ENCODE measurements at regions not wholly inside any gene's neighbourhood (a gene's known extent, or its start where the extent isn't known, plus 50 kb on each side); places are given as distances from the start of the nearest gene placed in this dataset.

DNA sequence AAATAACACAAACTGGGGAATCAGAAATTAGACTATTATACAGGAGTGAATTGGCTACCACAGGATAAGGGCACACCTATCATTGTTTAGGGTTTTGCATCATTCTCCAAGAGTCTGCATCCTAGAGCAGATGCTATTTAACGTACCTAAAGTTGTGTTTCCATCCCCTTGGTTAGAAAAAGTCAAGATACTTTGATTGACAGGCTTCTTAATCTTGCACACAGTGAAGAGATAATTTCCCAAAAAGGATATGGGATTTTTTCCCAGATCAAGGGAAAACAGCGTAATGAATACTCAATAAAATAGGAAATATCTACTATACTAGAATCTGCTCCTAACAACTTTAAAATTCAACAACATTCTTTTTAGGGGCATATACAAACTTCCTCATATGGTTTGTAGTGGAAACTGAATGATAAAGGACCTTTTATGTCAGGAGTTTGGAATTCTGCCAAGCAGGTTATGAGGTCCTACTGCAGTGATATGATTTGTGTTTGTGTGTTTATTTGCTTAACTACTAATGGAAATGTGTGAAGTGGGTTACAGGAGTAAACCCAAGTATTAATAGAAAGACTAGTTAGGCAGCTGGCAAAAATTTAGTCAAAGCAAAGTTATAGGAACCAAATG lies 124.1 kb upstream of the MME start:
- Histone ChIP-seq H3K27me3 (no peaks in the 10 kb centered on the region), H3K9me3 (no peaks in the 10 kb centered on the region), H3K27ac (no peak overlapping the region), H3K4me3 (replicated peaks in 1 of 3) (no peak overlapping the region), H3K36me3 (no peaks in the 10 kb centered on the region), H3K4me1 (no peaks in the 10 kb centered on the region)
- 86 to 92% methylated on average over 2 of the region's 2 CpGs for WGBS, 2 donors
- no peak for DNase-seq
- TF ChIP-seq, protein P1, sequence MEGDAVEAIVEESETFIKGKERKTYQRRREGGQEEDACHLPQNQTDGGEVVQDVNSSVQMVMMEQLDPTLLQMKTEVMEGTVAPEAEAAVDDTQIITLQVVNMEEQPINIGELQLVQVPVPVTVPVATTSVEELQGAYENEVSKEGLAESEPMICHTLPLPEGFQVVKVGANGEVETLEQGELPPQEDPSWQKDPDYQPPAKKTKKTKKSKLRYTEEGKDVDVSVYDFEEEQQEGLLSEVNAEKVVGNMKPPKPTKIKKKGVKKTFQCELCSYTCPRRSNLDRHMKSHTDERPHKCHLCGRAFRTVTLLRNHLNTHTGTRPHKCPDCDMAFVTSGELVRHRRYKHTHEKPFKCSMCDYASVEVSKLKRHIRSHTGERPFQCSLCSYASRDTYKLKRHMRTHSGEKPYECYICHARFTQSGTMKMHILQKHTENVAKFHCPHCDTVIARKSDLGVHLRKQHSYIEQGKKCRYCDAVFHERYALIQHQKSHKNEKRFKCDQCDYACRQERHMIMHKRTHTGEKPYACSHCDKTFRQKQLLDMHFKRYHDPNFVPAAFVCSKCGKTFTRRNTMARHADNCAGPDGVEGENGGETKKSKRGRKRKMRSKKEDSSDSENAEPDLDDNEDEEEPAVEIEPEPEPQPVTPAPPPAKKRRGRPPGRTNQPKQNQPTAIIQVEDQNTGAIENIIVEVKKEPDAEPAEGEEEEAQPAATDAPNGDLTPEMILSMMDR (IDR thresholded peaks at IDR 0.05) = no peak
- TF ChIP-seq POLR2A (IDR thresholded peaks at IDR 0.05) = no peak
- intact Hi-C loops (cut with DNase I) = no loop called here

DNA sequence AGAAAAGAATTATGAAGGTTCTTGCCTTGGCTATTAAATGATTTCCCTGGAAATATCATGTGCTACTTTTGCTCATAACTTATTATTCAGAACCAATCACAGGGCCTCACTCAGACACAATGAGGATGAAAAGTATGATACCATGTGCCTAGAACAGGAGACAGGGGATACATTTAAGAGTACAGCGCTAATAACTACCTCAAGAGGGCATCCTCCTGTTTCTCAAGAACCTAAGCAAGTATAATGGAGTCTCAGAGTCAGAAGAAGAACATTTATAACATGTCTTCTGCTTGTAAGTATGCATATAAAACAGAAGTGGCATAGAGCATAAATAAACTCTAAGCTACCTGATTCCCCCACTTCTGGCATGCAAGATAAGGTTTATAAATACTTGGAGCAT lies 125.4 kb upstream of the MME start:
- H3K9me3 ChIP-seq = no peaks in the 10 kb centered on the region
- WGBS, 2 donors = 27 to 30% methylated on average over 1 of the region's 1 CpG
- no peak overlapping the region for H3K27ac ChIP-seq
- no peaks in the 10 kb centered on the region for H3K27me3 ChIP-seq
- intact Hi-C loops (cut with DNase I) = no loop called here
- TF ChIP-seq POLR2A (IDR thresholded peaks at IDR 0.05) = no peak
- TF ChIP-seq, protein P1 (IDR thresholded peaks at IDR 0.05) = no peak
- DNase-seq = no peak
- H3K4me3 ChIP-seq (replicated peaks in 1 of 3) = no peak overlapping the region
- no peaks in the 10 kb centered on the region for H3K36me3 ChIP-seq
- H3K4me1 ChIP-seq = no peaks in the 10 kb centered on the region

DNA sequence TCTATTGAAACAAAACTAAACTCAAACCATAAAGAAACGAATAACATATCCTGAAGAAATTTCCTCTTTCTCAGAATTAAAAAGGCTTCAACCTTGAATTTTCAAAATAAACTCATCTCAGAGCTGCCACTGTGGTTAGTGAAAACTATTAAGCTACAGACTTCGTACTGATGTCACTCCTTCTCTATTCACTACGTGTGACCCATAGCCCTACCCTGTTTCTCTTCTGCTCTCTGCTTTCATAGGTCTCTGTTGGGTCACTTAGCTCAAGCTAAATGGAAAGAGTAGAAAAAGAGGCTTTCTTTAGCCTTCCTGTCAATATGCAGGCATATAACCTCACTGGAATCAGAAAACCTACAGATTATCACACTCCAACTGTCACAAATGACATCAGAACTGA lies 126.6 kb upstream of the MME start:
- no peak overlapping the region for H3K4me3 ChIP-seq (replicated peaks in 1 of 3)
- no peak for TF ChIP-seq POLR2A (IDR thresholded peaks at IDR 0.05)
- TF ChIP-seq, protein P1 (IDR thresholded peaks at IDR 0.05) = no peak
- H3K27me3 ChIP-seq = no peaks in the 10 kb centered on the region
- no peak overlapping the region for H3K27ac ChIP-seq
- no peaks in the 10 kb centered on the region for H3K4me1 ChIP-seq
- intact Hi-C loops (cut with DNase I) = no loop called here
- no peaks in the 10 kb centered on the region for H3K36me3 ChIP-seq
- DNase-seq = no peak
- 64 to 68% methylated on average over 3 of the region's 3 CpGs for WGBS, 2 donors
- no peaks in the 10 kb centered on the region for H3K9me3 ChIP-seq

DNA sequence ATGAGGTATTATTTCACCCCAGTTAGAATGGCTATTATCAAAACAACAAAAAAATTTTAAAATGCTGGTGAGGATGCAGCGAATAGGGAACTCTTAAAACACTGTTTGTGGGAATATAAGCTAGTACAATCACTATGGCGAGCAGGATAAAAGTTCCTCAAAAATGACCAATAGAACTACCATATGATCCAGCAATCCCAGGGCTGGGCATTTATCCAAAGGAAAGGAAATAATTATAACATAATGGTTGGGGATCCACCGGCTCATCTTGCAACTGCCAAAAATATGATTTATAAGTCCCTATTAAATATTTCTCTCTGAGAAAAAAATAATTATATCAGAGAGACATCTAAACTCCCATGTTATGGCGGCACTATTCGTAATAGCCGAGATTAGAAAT lies 127.6 kb upstream of the MME start:
- H3K27ac ChIP-seq = no peak overlapping the region
- H3K4me3 ChIP-seq (replicated peaks in 1 of 3) = no peak overlapping the region
- intact Hi-C loops (cut with DNase I) = no loop called here
- no peaks in the 10 kb centered on the region for H3K4me1 ChIP-seq
- no peaks in the 10 kb centered on the region for H3K27me3 ChIP-seq
- 80 to 87% methylated on average over 6 of the region's 6 CpGs for WGBS, 2 donors
- TF ChIP-seq POLR2A (IDR thresholded peaks at IDR 0.05) = no peak
- TF ChIP-seq, protein P1 (IDR thresholded peaks at IDR 0.05) = no peak
- DNase-seq = no peak
- H3K36me3 ChIP-seq = no peaks in the 10 kb centered on the region
- no peaks in the 10 kb centered on the region for H3K9me3 ChIP-seq

DNA sequence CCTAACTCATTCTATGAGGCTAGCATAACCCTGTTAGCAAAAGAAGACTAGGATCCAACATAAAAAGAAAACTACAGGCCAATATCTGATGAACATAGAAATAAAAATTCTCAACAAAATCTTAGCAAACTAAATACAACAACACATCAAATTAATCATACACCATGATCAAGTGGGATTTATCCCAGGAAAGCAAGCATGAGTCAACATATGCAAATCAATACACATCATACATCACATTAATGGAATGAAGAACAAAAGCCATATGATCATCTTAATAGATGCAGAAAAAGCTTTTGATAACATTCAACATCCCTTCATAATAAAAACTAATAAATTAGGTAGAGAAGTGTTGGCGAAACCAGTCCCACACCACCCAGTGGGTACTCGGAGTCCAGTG lies 136.1 kb upstream of the MME start:
- Histone ChIP-seq H3K4me1 (no peaks in the 10 kb centered on the region), H3K4me3 (replicated peaks in 1 of 3) (no peak overlapping the region), H3K27me3 (no peaks in the 10 kb centered on the region), H3K36me3 (no peaks in the 10 kb centered on the region), H3K27ac (no peak overlapping the region), H3K9me3 (no peaks in the 10 kb centered on the region)
- intact Hi-C loops (cut with DNase I) = no loop called here
- no peak for DNase-seq
- TF ChIP-seq, protein P1 (IDR thresholded peaks at IDR 0.05) = no peak
- no peak for TF ChIP-seq POLR2A (IDR thresholded peaks at IDR 0.05)
- WGBS, 2 donors = 96 to 98% methylated on average over 2 of the region's 2 CpGs

All from thyroid gland (tissue), 4 donors.